Body of pancreas (tissue), 4 donors: ENCODE measurements at regions not wholly inside any gene's neighbourhood (a gene's known extent, or its start where the extent isn't known, plus 50 kb on each side); places are given as distances from the start of the nearest gene placed in this dataset.

Experiments used
- ATAC-seq: fragments of 150-250 bp; one replicate; pipeline ENCODE4 v1.9.1; 2016
- DNase-seq, 4 donors: peaks; one replicate each; pipeline ENCODE4 v3.0.0-alpha.2; 2019
- H3K27ac ChIP-seq, 4 donors: fragments of 200-600 bp; sonication (generic); 1 replicate in 3 of 4; 2 replicates in 1 of 4; pipeline versions ENCODE4 v1.5.1 to v1.6.1; 2016 to 2019; ENCODE audit warnings: mild to moderate bottlenecking in 1 of 4, mixed read lengths in 1 of 4, moderate library complexity in 1 of 4
- H3K27me3 ChIP-seq, 2 donors: fragments of 200-600 bp; sonication (generic); one replicate each; pipeline ENCODE4 v1.6.0; 2016; ENCODE audit warnings: mild to moderate bottlenecking in 1 of 2
- H3K36me3 ChIP-seq, 2 donors: fragments of 200-600 bp; sonication (generic); replicated peaks in 1 of 2; 2 replicates each; pipeline ENCODE4 v1.5.1; 2016; ENCODE audit warnings: low read depth in 2 of 2; ENCODE audit not compliant: insufficient read depth in 1 of 2
- H3K4me1 ChIP-seq: fragments of 200-600 bp; sonication (generic); one replicate; pipeline ENCODE4 v1.6.0; 2016
- H3K4me3 ChIP-seq, 2 donors: fragments of 200-600 bp; sonication (generic); 1 replicate in 1 of 2; 2 replicates in 1 of 2; pipeline ENCODE4 v1.5.1; 2016 to 2019
- H3K9me3 ChIP-seq, 3 donors: fragments of 200-600 bp; sonication (generic); 1 replicate in 2 of 3; 2 replicates in 1 of 3; pipeline ENCODE4 v1.5.1; 2016
- POLR2A ChIP-seq, 3 donors: fragments of 450-650 bp; IDR thresholded peaks; one replicate each; pipeline ENCODE4 v1.6.1; 2016; ENCODE audit warnings: antibody characterized with exemption in 3 of 3, mild to moderate bottlenecking in 2 of 3
- WGBS, 2 donors: methylation state at CpG; one replicate each; pipeline ENCODE4 v1.1.5; 2017; 5-methylcytosine and 5-hydroxymethylcytosine counted together
- intact Hi-C: fragments of 100-400 bp; cut with DNase I; formaldehyde crosslinking; loops from one replicate; pipeline ENCODE4 v1.15.1; 2023
- TF ChIP-seq, protein P1 (sequence below), 7 experiments: fragments of 450-650 bp in 4 of 7; fragments of 200-600 bp in 3 of 7; sonication (generic) in 3 of 7; IDR thresholded peaks; one replicate each; pipeline ENCODE4 v1.5.1; 2016 to 2019; ENCODE audit warnings: antibody characterized with exemption in 7 of 7

DNA sequence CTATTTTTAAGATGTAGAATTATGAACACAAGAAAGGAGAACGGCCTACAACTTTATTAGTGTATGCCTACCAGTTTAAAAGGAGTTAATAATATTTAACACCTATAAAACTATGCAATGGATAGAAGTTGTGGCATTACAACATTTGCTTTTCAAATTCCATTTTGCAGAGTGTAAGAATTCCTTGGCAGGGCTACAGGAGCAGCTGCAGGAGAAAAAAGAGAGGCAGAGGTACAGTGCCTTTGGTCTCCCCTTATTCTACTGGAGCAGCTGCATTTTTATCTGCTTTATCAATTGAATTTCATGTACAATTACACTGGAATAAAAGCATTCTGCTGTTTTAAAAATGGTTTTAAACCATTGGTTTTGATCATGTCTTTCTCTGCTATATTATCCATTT, 145.7 kb upstream of the KCNH8 start:
- no peak for ATAC-seq
- DNase-seq: no peak
- intact Hi-C loops: no loop called here
- TF ChIP-seq, protein P1, sequence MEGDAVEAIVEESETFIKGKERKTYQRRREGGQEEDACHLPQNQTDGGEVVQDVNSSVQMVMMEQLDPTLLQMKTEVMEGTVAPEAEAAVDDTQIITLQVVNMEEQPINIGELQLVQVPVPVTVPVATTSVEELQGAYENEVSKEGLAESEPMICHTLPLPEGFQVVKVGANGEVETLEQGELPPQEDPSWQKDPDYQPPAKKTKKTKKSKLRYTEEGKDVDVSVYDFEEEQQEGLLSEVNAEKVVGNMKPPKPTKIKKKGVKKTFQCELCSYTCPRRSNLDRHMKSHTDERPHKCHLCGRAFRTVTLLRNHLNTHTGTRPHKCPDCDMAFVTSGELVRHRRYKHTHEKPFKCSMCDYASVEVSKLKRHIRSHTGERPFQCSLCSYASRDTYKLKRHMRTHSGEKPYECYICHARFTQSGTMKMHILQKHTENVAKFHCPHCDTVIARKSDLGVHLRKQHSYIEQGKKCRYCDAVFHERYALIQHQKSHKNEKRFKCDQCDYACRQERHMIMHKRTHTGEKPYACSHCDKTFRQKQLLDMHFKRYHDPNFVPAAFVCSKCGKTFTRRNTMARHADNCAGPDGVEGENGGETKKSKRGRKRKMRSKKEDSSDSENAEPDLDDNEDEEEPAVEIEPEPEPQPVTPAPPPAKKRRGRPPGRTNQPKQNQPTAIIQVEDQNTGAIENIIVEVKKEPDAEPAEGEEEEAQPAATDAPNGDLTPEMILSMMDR (IDR thresholded peaks at IDR 0.05): no peak
- TF ChIP-seq POLR2A (IDR thresholded peaks at IDR 0.05): no peak
- Histone ChIP-seq H3K4me1 (no peaks in the 10 kb centered on the region), H3K36me3 (no peaks in the 10 kb centered on the region), H3K9me3 (no peaks in the 10 kb centered on the region), H3K27me3 (no peaks in the 10 kb centered on the region), H3K27ac (no peak overlapping the region), H3K4me3 (no peak overlapping the region)
- 50 to 71% methylated on average over 1 of the region's 1 CpG for WGBS, 2 donors

DNA sequence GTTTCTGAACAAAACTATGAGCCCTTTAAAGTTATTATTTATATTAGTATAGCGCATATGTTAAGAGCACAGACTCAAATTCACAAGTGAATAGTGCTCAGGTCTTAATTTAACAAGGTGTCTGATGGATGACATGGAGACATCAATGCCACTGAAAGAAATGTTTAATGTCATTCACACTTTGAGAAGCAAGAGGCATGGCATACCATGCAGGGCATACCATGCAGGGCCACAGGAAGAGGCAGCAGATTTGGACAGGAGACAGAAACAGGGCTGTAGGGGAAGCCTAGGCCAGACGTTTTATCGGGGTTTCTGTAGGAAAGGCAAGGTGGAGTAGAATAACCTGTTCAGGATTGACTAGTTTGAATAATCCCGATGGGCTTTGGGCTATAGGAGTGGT, 150.2 kb upstream of the KCNH8 start:
- H3K27ac ChIP-seq: no peak overlapping the region
- H3K4me1 ChIP-seq: no peaks in the 10 kb centered on the region
- no peak for DNase-seq
- WGBS, 2 donors: 64 to 79% methylated on average over 4 of the region's 4 CpGs
- H3K9me3 ChIP-seq: no peaks in the 10 kb centered on the region
- TF ChIP-seq, protein P1 (IDR thresholded peaks at IDR 0.05): no peak
- no peak for TF ChIP-seq POLR2A (IDR thresholded peaks at IDR 0.05)
- H3K4me3 ChIP-seq: no peak overlapping the region
- H3K36me3 ChIP-seq: no peaks in the 10 kb centered on the region
- no peaks in the 10 kb centered on the region for H3K27me3 ChIP-seq
- no peak for ATAC-seq
- intact Hi-C loops: no loop called here

DNA sequence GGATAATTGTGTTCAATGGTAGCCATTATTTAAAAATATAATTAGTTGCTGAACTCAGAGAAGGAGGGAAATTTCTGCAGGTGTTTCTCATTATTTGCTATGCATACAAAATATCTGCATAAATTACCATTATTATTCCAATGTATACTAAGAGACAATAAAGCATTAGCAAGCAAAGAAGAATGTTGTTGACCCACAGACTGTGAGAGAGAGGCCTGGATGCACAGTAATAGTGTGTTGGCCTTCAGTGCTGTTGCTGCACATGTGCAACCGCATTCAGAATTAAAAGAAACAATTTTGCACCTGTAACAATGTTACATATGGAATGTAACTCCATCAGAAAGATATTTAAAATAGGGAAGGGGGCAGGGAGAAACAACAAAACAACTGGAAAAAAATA, 155.6 kb upstream of the KCNH8 start:
- TF ChIP-seq POLR2A (IDR thresholded peaks at IDR 0.05): no peak
- TF ChIP-seq, protein P1 (IDR thresholded peaks at IDR 0.05): no peak
- Histone ChIP-seq H3K4me1 (no peaks in the 10 kb centered on the region), H3K4me3 (no peak overlapping the region), H3K27me3 (no peaks in the 10 kb centered on the region), H3K9me3 (no peaks in the 10 kb centered on the region), H3K36me3 (no peaks in the 10 kb centered on the region), H3K27ac (no peak overlapping the region)
- DNase-seq (no peak), ATAC-seq (no peak)
- intact Hi-C loops: no loop called here
- 91 to 97% methylated on average over 1 of the region's 1 CpG for WGBS, 2 donors

DNA sequence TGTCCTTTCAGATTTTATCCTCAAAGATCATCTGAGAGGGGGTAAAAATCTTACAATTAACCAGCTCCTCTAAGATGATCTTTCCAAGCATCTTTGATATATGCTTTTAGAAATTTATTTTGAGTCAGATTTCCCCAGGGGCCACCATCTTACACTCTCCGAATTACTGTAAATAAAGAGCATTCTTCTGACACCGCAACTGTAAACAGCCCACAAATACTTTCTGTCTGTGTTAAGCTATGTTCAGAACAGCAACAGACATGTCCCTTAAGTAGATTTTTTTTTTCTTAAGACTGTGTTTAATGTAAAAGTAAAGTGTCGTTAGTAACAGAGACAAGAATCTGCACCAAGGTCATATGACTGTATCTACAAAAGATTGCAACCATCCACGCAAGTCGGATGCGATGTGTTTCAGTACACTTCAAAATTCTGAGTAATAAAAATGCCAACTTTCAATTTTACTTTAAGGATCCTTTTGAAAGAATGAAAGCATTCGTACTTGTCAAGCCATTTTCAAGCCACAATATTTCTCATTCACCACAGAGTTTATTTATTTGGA, 159.0 kb upstream of the KCNH8 start:
- H3K27me3 ChIP-seq: no peaks in the 10 kb centered on the region

More for the DNA sequence above, 159.0 kb upstream of the KCNH8 start:
- no peaks in the 10 kb centered on the region for H3K4me1 ChIP-seq
- H3K36me3 ChIP-seq: no peaks in the 10 kb centered on the region
- ATAC-seq (no peak), DNase-seq (no peak)
- TF ChIP-seq, protein P1 (IDR thresholded peaks at IDR 0.05): no peak
- no peak for TF ChIP-seq POLR2A (IDR thresholded peaks at IDR 0.05)
- intact Hi-C loops: no loop called here
- 34 to 41% methylated on average over 7 of the region's 7 CpGs for WGBS, 2 donors
- H3K4me3 ChIP-seq: no peak overlapping the region
- H3K27ac ChIP-seq: no peak overlapping the region
- no peaks in the 10 kb centered on the region for H3K9me3 ChIP-seq
